Osteoblast (primary cell): ENCODE measurements at regions not wholly inside any gene's neighbourhood (a gene's known extent, or its start where the extent isn't known, plus 50 kb on each side); places are given as distances from the start of the nearest gene placed in this dataset.
"Not testable (repeated sequence)": the region's sequence is repeated elsewhere in the genome, so short reads cannot be mapped to it uniquely, and the experiment has no call there.

Experiments
- DNase-seq: peaks from one replicate; pipeline ENCODE4 v3.0.0; 2011; ENCODE audit warnings: low spot score, mixed read lengths; ENCODE audit not compliant: insufficient read length; ENCODE audit errors: missing footprints
- H2AFZ ChIP-seq: 2 replicates; pipeline ENCODE4 v1.6.0; 2011; ENCODE audit warnings: mild to moderate bottlenecking, low read length
- H3K27ac ChIP-seq: 2 replicates; pipeline ENCODE4 v1.5.1; 2011; ENCODE audit warnings: mild to moderate bottlenecking, low read depth, low read length, moderate library complexity
- H3K27me3 ChIP-seq: 2 replicates; pipeline ENCODE4 v1.6.0; 2012; ENCODE audit warnings: mild to moderate bottlenecking, control low read depth, inconsistent platforms, low read length, moderate library complexity; ENCODE audit not compliant: insufficient read depth
- H3K36me3 ChIP-seq: 2 replicates; pipeline ENCODE4 v1.5.1; 2011; ENCODE audit warnings: mild to moderate bottlenecking, low read length, control low read depth, moderate library complexity; ENCODE audit not compliant: insufficient read depth
- H3K4me1 ChIP-seq: 2 replicates; pipeline ENCODE4 v1.5.1; 2011; ENCODE audit warnings: mild to moderate bottlenecking, low read length, control low read depth, moderate library complexity; ENCODE audit not compliant: insufficient read depth
- H3K4me2 ChIP-seq: 2 replicates; pipeline ENCODE4 v1.6.0; 2011; ENCODE audit warnings: mild to moderate bottlenecking, low read length; ENCODE audit not compliant: insufficient read depth
- H3K4me3 ChIP-seq: fragments of 200-600 bp; sonication (generic); 3 replicates; pipeline ENCODE4 v1.5.1; 2012; ENCODE audit warnings: mild to moderate bottlenecking, low read length, inconsistent platforms; ENCODE audit not compliant: insufficient read depth
- H3K79me2 ChIP-seq: 2 replicates; pipeline ENCODE4 v1.6.0; 2012; ENCODE audit warnings: mild to moderate bottlenecking, low read length, control low read depth, inconsistent platforms; ENCODE audit not compliant: insufficient read depth
- H3K9me3 ChIP-seq: 2 replicates; pipeline ENCODE4 v1.5.1; 2011; ENCODE audit warnings: low read depth, low read length, control low read depth
- H4K20me1 ChIP-seq: 2 replicates; pipeline ENCODE4 v1.6.0; 2012; ENCODE audit warnings: mild to moderate bottlenecking, low read length, control low read depth; ENCODE audit not compliant: insufficient read depth
- TF ChIP-seq, protein P1 (sequence below): IDR thresholded peaks from 2 replicates; pipeline ENCODE4 v1.5.1; 2011; ENCODE audit warnings: mild to moderate bottlenecking, low read depth, low read length, moderate library complexity; ENCODE audit errors: extremely low read depth

DNA sequence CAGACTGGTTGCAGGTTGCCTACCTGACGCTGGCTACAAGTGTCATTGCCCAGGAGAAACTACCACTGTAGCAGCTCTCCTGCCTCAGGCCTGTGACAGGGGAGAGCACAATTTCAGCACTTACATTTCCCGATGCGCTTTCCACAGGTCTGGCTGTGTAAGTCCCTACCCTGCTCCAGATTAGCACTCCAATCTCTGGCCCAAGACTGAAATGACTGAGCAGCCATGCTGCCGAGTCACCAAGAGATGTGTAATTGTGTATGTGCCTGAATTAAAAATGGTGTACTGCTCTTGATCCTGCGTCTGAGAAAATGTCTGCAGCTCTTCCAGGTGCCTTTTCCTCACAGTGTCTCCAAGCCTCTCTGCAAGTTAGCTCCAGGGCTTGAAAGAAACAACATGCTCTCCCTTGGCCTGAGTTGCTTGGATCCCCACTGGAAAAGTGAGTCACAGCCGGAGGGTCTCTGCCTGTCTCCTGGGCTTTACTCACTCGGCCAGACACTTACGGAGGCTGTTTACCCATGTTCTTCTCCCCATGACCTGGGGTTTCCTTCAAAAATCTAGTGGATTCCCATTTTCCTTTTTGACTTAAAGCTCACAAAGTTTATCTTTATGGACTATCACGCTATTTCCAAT is 1001.7 kb upstream of the KCND2 start:
- H3K36me3 ChIP-seq: no peaks in the 10 kb centered on the region
- no peaks in the 10 kb centered on the region for H3K79me2 ChIP-seq
- no peaks in the 10 kb centered on the region for H3K9me3 ChIP-seq
- H3K27ac ChIP-seq: no peak overlapping the region
- no peaks in the 10 kb centered on the region for H3K27me3 ChIP-seq
- H3K4me2 ChIP-seq: no peak overlapping the region
- TF ChIP-seq, protein P1, sequence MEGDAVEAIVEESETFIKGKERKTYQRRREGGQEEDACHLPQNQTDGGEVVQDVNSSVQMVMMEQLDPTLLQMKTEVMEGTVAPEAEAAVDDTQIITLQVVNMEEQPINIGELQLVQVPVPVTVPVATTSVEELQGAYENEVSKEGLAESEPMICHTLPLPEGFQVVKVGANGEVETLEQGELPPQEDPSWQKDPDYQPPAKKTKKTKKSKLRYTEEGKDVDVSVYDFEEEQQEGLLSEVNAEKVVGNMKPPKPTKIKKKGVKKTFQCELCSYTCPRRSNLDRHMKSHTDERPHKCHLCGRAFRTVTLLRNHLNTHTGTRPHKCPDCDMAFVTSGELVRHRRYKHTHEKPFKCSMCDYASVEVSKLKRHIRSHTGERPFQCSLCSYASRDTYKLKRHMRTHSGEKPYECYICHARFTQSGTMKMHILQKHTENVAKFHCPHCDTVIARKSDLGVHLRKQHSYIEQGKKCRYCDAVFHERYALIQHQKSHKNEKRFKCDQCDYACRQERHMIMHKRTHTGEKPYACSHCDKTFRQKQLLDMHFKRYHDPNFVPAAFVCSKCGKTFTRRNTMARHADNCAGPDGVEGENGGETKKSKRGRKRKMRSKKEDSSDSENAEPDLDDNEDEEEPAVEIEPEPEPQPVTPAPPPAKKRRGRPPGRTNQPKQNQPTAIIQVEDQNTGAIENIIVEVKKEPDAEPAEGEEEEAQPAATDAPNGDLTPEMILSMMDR: no peak
- H2AFZ ChIP-seq: no peak overlapping the region
- H3K4me3 ChIP-seq: no peak overlapping the region
- no peaks in the 10 kb centered on the region for H3K4me1 ChIP-seq
- DNase-seq: no peak
- no peaks in the 10 kb centered on the region for H4K20me1 ChIP-seq

DNA sequence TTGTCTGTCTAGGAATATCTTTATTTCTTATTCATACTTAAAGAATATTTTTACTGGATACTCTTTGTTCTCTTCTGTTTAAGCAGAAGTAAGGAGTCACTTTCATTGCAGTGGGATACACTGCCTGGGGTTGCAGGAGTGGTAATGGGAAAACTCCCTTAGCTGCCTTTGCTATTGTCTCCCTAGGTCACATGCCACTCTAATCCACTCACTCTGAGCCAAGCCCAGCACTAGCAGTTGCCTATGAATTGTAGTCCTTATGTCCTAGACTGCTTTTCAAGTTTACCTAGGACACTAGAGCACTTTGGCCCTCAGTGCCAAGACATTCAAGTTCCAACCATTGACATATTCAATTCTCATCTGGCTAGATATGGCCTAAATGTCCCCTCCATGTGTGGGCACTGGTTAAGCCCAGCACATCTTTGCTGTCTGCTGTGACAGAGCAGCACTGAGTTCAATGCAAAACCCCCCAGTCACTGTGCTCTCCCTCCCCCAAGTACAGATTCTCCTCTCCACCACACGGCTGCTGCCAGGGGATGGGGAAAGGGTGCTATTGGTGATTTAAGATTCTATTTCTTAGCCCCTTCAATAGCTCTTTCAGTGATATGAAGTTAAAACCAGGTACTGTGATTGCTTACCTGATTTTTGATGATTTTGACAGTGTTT is 991.7 kb upstream of the KCND2 start:
- no peaks in the 10 kb centered on the region for H3K9me3 ChIP-seq
- H4K20me1 ChIP-seq: no peaks in the 10 kb centered on the region
- no peak overlapping the region for H3K4me2 ChIP-seq
- H3K79me2 ChIP-seq: no peaks in the 10 kb centered on the region
- H3K36me3 ChIP-seq: no peaks in the 10 kb centered on the region
- H2AFZ ChIP-seq: no peak overlapping the region
- H3K27ac ChIP-seq: no peak overlapping the region
- H3K27me3 ChIP-seq: no peaks in the 10 kb centered on the region
- H3K4me3 ChIP-seq: no peak overlapping the region
- H3K4me1 ChIP-seq: no peaks in the 10 kb centered on the region
- no peak for DNase-seq
- TF ChIP-seq, protein P1: no peak

DNA sequence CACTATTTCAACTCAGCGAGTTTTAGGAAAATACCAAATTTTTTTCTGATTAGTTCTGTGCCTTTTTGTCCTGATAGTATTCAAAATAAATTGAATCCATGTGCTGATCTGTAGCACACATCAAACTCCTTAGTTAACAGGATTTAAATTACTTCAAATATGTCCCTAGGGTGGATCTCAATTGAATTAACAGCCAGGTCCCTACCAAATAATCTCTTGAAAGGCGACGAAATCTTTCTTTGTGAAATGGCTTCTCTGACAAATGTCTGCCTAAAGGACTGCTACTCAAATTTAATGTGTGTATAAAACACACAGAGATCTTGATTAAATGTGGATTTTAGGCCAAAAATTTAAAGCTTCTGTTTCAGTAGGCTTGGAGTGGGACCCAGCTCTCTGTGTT is 989.6 kb upstream of the KCND2 start:
- Histone ChIP-seq H3K27me3 (no peaks in the 10 kb centered on the region), H2AFZ (no peak overlapping the region), H3K27ac (no peak overlapping the region), H3K9me3 (no peaks in the 10 kb centered on the region), H3K79me2 (no peaks in the 10 kb centered on the region), H3K4me1 (no peaks in the 10 kb centered on the region), H3K36me3 (no peaks in the 10 kb centered on the region), H3K4me2 (no peak overlapping the region), H3K4me3 (no peak overlapping the region), H4K20me1 (no peaks in the 10 kb centered on the region)
- TF ChIP-seq, protein P1: no peak
- no peak for DNase-seq

DNA sequence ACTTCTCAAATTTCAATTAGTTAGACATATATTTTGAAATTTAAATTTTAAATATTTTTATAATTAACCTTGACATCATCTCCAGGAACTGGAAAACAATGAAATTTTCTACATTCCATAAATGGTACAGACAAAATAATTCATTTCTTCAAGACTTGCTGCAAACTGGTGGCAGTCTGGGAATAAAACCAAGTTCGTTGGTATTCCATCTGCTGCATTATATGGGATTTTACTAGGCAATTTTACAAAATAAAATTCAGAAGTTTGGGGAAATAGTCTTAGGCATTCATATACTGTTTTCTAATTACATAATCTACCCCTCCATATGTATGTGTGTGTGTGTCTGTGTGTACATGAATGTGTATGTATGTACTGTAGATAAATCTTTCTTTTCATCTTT is 984.6 kb upstream of the KCND2 start:
- no peak overlapping the region for H3K4me3 ChIP-seq
- H3K79me2 ChIP-seq: no peaks in the 10 kb centered on the region
- no peak for DNase-seq
- H3K27me3 ChIP-seq: no peaks in the 10 kb centered on the region
- H2AFZ ChIP-seq: no peak overlapping the region
- H4K20me1 ChIP-seq: no peaks in the 10 kb centered on the region
- no peaks in the 10 kb centered on the region for H3K9me3 ChIP-seq
- no peaks in the 10 kb centered on the region for H3K4me1 ChIP-seq
- H3K36me3 ChIP-seq: no peaks in the 10 kb centered on the region
- TF ChIP-seq, protein P1: no peak
- H3K4me2 ChIP-seq: no peak overlapping the region
- no peak overlapping the region for H3K27ac ChIP-seq

DNA sequence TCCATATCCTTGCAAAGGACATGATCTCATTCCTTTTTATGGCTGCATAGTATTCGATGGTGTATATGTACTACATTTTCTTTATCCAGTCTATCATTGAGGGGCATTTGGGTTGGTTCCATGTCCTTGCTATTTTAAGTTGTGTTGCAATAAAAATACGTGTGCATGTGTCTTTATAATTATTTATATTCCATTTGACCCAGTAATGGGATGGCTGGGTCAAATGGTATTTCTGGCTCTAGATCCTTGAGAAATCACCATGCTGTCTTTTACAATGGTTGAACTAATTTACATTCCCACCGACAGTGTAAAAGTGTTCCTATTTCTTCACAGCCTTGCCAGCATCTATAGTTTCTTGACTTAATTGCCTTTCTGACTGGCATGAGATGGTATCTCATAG is 972.6 kb upstream of the KCND2 start:
- H3K27ac ChIP-seq, DNase-seq, H3K4me2 ChIP-seq, H4K20me1 ChIP-seq, H3K9me3 ChIP-seq, H3K79me2 ChIP-seq, H3K4me3 ChIP-seq, H3K4me1 ChIP-seq, H3K27me3 ChIP-seq, H3K36me3 ChIP-seq, H2AFZ ChIP-seq: not testable (repeated sequence)
